Superior temporal gyrus (tissue), 1 donor: ENCODE measurements at regions not wholly inside any gene's neighbourhood (a gene's known extent, or its start where the extent isn't known, plus 50 kb on each side); places are given as distances from the start of the nearest gene placed in this dataset.
"Not testable (repeated sequence)": the region's sequence is repeated elsewhere in the genome, so short reads cannot be mapped to it uniquely, and the experiment has no call there.

Source experiments
- DNase-seq: peaks from one replicate; pipeline ENCODE4 v3.0.0-alpha.2; 2016; ENCODE audit errors: extremely low spot score

- no peak for DNase-seq
Measured at GRCh38 chr7:8809320-8809719, 375.9 kb downstream of the NXPH1 start.

- DNase-seq, result no peak
Measured at GRCh38 chr7:8817448-8818036, 384.1 kb downstream of the NXPH1 start.

GRCh38 chr7:8818406-8818805, 385.0 kb downstream of the NXPH1 start:
- DNase-seq, result no peak

- DNase-seq, result no peak
Measured at GRCh38 chr7:8822595-8822994, 389.2 kb downstream of the NXPH1 start.

- no peak for DNase-seq
Measured at GRCh38 chr7:8823486-8823885, 390.1 kb downstream of the NXPH1 start.

GRCh38 chr7:8827329-8827728, 393.9 kb downstream of the NXPH1 start:
- DNase-seq, result no peak

GRCh38 chr7:8829100-8829499, 395.7 kb downstream of the NXPH1 start:
- DNase-seq, result no peak

- no peak for DNase-seq
Measured at GRCh38 chr7:8831376-8831775, 398.0 kb downstream of the NXPH1 start.

GRCh38 chr7:8833355-8833754, 399.9 kb downstream of the NXPH1 start:
- DNase-seq, result no peak

- no peak for DNase-seq
Measured at GRCh38 chr7:8841171-8841570, 407.8 kb downstream of the NXPH1 start.

GRCh38 chr7:8871716-8872115, 438.3 kb downstream of the NXPH1 start:
- no peak for DNase-seq

- DNase-seq, result no peak
Measured at GRCh38 chr7:8881916-8882315, 448.5 kb downstream of the NXPH1 start.

GRCh38 chr7:8885480-8886000, 452.1 kb downstream of the NXPH1 start:
- DNase-seq, result no peak

- DNase-seq, result not testable (repeated sequence)
Measured at GRCh38 chr7:8890346-8890745, 456.9 kb downstream of the NXPH1 start.

GRCh38 chr7:8893775-8894174, 460.4 kb downstream of the NXPH1 start:
- DNase-seq, result no peak

- no peak for DNase-seq
Measured at GRCh38 chr7:8906396-8907075, 473.1 kb downstream of the NXPH1 start.

- no peak for DNase-seq
Measured at GRCh38 chr7:8908889-8909288, 475.5 kb downstream of the NXPH1 start.

GRCh38 chr7:8913682-8914081, 480.3 kb downstream of the NXPH1 start:
- DNase-seq, result no peak

- no peak for DNase-seq
Measured at GRCh38 chr7:8921807-8922206, 488.4 kb downstream of the NXPH1 start.

- no peak for DNase-seq
Measured at GRCh38 chr7:8922726-8923125, 489.3 kb downstream of the NXPH1 start.

- DNase-seq, result no peak
Measured at GRCh38 chr7:8923164-8923806, 489.9 kb downstream of the NXPH1 start.

GRCh38 chr7:8931906-8932646, 498.7 kb downstream of the NXPH1 start:
- DNase-seq, result no peak
